Caki2 (cell line): ENCODE measurements at regions not wholly inside any gene's neighbourhood (a gene's known extent, or its start where the extent isn't known, plus 50 kb on each side); places are given as distances from the start of the nearest gene placed in this dataset.

Experiments used
- DNase-seq: peaks from one replicate; pipeline ENCODE4 v3.0.0-alpha.2; 2015; ENCODE audit warnings: low read depth
- in situ Hi-C: cut with HindIII; loops from 2 replicates; pipeline ENCODE4 v1.10.0; 2016; ENCODE audit warnings: low sequenced_read_pairs, low pct_unique_long_range_greater_than_20kb, mixed read lengths

- DNase-seq = no peak
Measured at GRCh38 chr7:153443032-153443701, 609.0 kb upstream of the DPP6 start.

GRCh38 chr7:153444641-153445040 lies 607.6 kb upstream of the DPP6 start:
- in situ Hi-C loops = no loop called here

More at GRCh38 chr7:153443032-153443701, 609.0 kb upstream of the DPP6 start:
- in situ Hi-C loops = no loop called here

GRCh38 chr7:153445641-153446040 lies 606.6 kb upstream of the DPP6 start:
- no peak for DNase-seq
- in situ Hi-C loops = no loop called here

More at GRCh38 chr7:153444641-153445040, 607.6 kb upstream of the DPP6 start:
- DNase-seq = no peak

GRCh38 chr7:153446490-153446889 lies 605.7 kb upstream of the DPP6 start:
- no peak for DNase-seq
- in situ Hi-C loops = no loop called here

- DNase-seq = no peak
- in situ Hi-C loops = no loop called here
Measured at GRCh38 chr7:153447011-153447410, 605.2 kb upstream of the DPP6 start.

- in situ Hi-C loops = no loop called here
- no peak for DNase-seq
Measured at GRCh38 chr7:153452661-153453060, 599.5 kb upstream of the DPP6 start.

GRCh38 chr7:153454306-153454705 lies 597.9 kb upstream of the DPP6 start:
- in situ Hi-C loops = no loop called here

GRCh38 chr7:153457746-153458145 lies 594.5 kb upstream of the DPP6 start:
- DNase-seq = peak; percentile 5
- in situ Hi-C loops = no loop called here

More at GRCh38 chr7:153454306-153454705, 597.9 kb upstream of the DPP6 start:
- DNase-seq = no peak

GRCh38 chr7:153470004-153470671 lies 582.1 kb upstream of the DPP6 start:
- in situ Hi-C loops = no loop called here
- DNase-seq = no peak

- DNase-seq = peak; percentile 6
- in situ Hi-C loops = no loop called here
Measured at GRCh38 chr7:153472516-153472915, 579.7 kb upstream of the DPP6 start.

GRCh38 chr7:153473185-153473584 lies 579.0 kb upstream of the DPP6 start:
- in situ Hi-C loops = no loop called here
- DNase-seq = no peak

- DNase-seq = no peak
- in situ Hi-C loops = no loop called here
Measured at GRCh38 chr7:153475239-153475638, 577.0 kb upstream of the DPP6 start.

GRCh38 chr7:153476166-153476565 lies 576.0 kb upstream of the DPP6 start:
- in situ Hi-C loops = no loop called here
- DNase-seq = no peak

- in situ Hi-C loops = no loop called here
- no peak for DNase-seq
Measured at GRCh38 chr7:153496257-153496656, 555.9 kb upstream of the DPP6 start.

GRCh38 chr7:153503093-153503492 lies 549.1 kb upstream of the DPP6 start:
- DNase-seq = no peak
- in situ Hi-C loops = no loop called here

- DNase-seq = no peak
- in situ Hi-C loops = no loop called here
Measured at GRCh38 chr7:153504288-153505075, 547.7 kb upstream of the DPP6 start.

- in situ Hi-C loops = no loop called here
- DNase-seq = no peak
Measured at GRCh38 chr7:153507885-153508284, 544.3 kb upstream of the DPP6 start.

GRCh38 chr7:153509768-153510167 lies 542.4 kb upstream of the DPP6 start:
- in situ Hi-C loops = no loop called here

GRCh38 chr7:153510674-153511073 lies 541.5 kb upstream of the DPP6 start:
- in situ Hi-C loops = no loop called here
- DNase-seq = no peak

More at GRCh38 chr7:153509768-153510167, 542.4 kb upstream of the DPP6 start:
- DNase-seq = no peak
